Activated T-helper 1 cell treated with anti-CD3 and anti-CD28 coated beads, Interleukin-2, amount 50 U/mL, for 16 hours (primary cell): ENCODE measurements at regions not wholly inside any gene's neighbourhood (a gene's known extent, or its start where the extent isn't known, plus 50 kb on each side); places are given as distances from the start of the nearest gene placed in this dataset.

Experiments
- DNase-seq, 2 donors: peaks; one replicate each; pipeline ENCODE4 v3.0.0-alpha.2; 2020; ENCODE audit warnings: low read depth in 1 of 2, low spot score in 1 of 2

GRCh38 chr7:145928937-145929336, 187.7 kb upstream of the CNTNAP2 start:
- no peak for DNase-seq

GRCh38 chr7:145919712-145920111, 196.9 kb upstream of the CNTNAP2 start:
- no peak for DNase-seq

GRCh38 chr7:145916776-145917175, 199.8 kb upstream of the CNTNAP2 start:
- DNase-seq, result no peak

GRCh38 chr7:145915679-145916078, 200.9 kb upstream of the CNTNAP2 start:
- no peak for DNase-seq

GRCh38 chr7:145909991-145910513, 206.5 kb upstream of the CNTNAP2 start:
- no peak for DNase-seq

GRCh38 chr7:145903658-145904057, 212.9 kb upstream of the CNTNAP2 start:
- no peak for DNase-seq

GRCh38 chr7:145902123-145902522, 214.5 kb upstream of the CNTNAP2 start:
- no peak for DNase-seq

GRCh38 chr7:145899938-145900337, 216.7 kb upstream of the CNTNAP2 start:
- no peak for DNase-seq

- DNase-seq, result no peak
Measured at GRCh38 chr7:145893925-145894535, 222.6 kb upstream of the CNTNAP2 start.

GRCh38 chr7:145884716-145885514, 231.7 kb upstream of the CNTNAP2 start:
- DNase-seq, result no peak

GRCh38 chr7:145876376-145876775, 240.2 kb upstream of the CNTNAP2 start:
- DNase-seq, result no peak

GRCh38 chr7:145875267-145875666, 241.3 kb upstream of the CNTNAP2 start:
- DNase-seq, result no peak

- DNase-seq, result no peak
Measured at GRCh38 chr7:145868935-145869334, 247.7 kb upstream of the CNTNAP2 start.

GRCh38 chr7:145862212-145862611, 254.4 kb upstream of the CNTNAP2 start:
- no peak for DNase-seq

GRCh38 chr7:145860809-145861208, 255.8 kb upstream of the CNTNAP2 start:
- DNase-seq, result no peak

GRCh38 chr7:145850636-145851035, 266.0 kb upstream of the CNTNAP2 start:
- DNase-seq, result no peak

GRCh38 chr7:145848691-145849090, 267.9 kb upstream of the CNTNAP2 start:
- DNase-seq, result no peak

- DNase-seq, result no peak
Measured at GRCh38 chr7:145845345-145845744, 271.3 kb upstream of the CNTNAP2 start.

- no peak for DNase-seq
Measured at GRCh38 chr7:145839814-145840213, 276.8 kb upstream of the CNTNAP2 start.

- DNase-seq, result no peak
Measured at GRCh38 chr7:145831616-145832206, 284.9 kb upstream of the CNTNAP2 start.

GRCh38 chr7:145817687-145818086, 298.9 kb upstream of the CNTNAP2 start:
- no peak for DNase-seq

- no peak for DNase-seq
Measured at GRCh38 chr7:145812218-145812617, 304.4 kb upstream of the CNTNAP2 start.
